Ovary (tissue), 7 donors: ENCODE measurements at regions not wholly inside any gene's neighbourhood (a gene's known extent, or its start where the extent isn't known, plus 50 kb on each side); places are given as distances from the start of the nearest gene placed in this dataset.

Source experiments
- DNase-seq, 5 donors: peaks; one replicate each; pipeline ENCODE4 v3.0.0-alpha.2; 2019 to 2020
- H3K27ac ChIP-seq, 2 donors: fragments of 200-600 bp; one replicate each; pipeline versions ENCODE4 v1.5.1 to v1.8.0; 2019 to 2022
- H3K27me3 ChIP-seq: fragments of 200-600 bp; one replicate; pipeline ENCODE4 v1.8.0; 2022
- H3K36me3 ChIP-seq: fragments of 200-600 bp; sonication (generic); one replicate; pipeline ENCODE4 v1.5.1; 2019
- H3K4me1 ChIP-seq: one replicate; pipeline ENCODE4 v1.8.1; 2013; ENCODE audit warnings: mild to moderate bottlenecking, moderate library complexity; ENCODE audit not compliant: insufficient read depth
- H3K4me3 ChIP-seq: fragments of 200-600 bp; sonication (generic); one replicate; pipeline ENCODE4 v1.5.1; 2017
- H3K9me3 ChIP-seq, 2 donors: fragments of 200-600 bp in 1 of 2; sonication (generic) in 1 of 2; one replicate each; pipeline versions ENCODE4 v1.5.1 to v1.8.1; 2013 to 2019; ENCODE audit warnings: mild to moderate bottlenecking in 1 of 2, moderate library complexity in 1 of 2
- CTCF ChIP-seq, 3 donors: fragments of 450-650 bp in 2 of 3; fragments of 200-600 bp in 1 of 3; IDR thresholded peaks; one replicate each; pipeline versions ENCODE4 v1.5.1 to v1.8.0; 2016 to 2022; ENCODE audit warnings: antibody characterized with exemption in 3 of 3, mild to moderate bottlenecking in 1 of 3
- EP300 ChIP-seq: sonication (generic); formaldehyde crosslinking; IDR thresholded peaks from one replicate; pipeline ENCODE4 v1.6.1; 2017; ENCODE audit warnings: antibody characterized with exemption
- POLR2A ChIP-seq: fragments of 450-650 bp; IDR thresholded peaks from one replicate; pipeline ENCODE4 v1.6.1; 2017; ENCODE audit warnings: antibody characterized with exemption, mild to moderate bottlenecking, moderate library complexity
- whole genome bisulfite sequencing, 3 donors: extraction: QIAGEN DNeasy Blood & Tissue Kit in 1 of 3; methylation state at CpG; one replicate each; pipeline versions ENCODE4 v1.1.5 to v1.1.7; 2013 to 2017; 5-methylcytosine and 5-hydroxymethylcytosine counted together
- intact Hi-C, 4 donors: fragments of 100-400 bp; cut with DNase I; formaldehyde crosslinking; loops; one replicate each; pipeline versions ENCODE4 v1.11.0 to v1.15.1; 2022 to 2023
- donor health status: DM: no; HTN: no; CAD: no; lungs with moderate emphysema.
- donor health status: DM: no; HTN: no; CAD: no.
- donor health status: Bipolar disorder and iron deficiency.
- donor health status: DM: no; HTN: no; CAD: no.
- donor health status: DM: yes; HTN: yes; CAD: no.

GRCh38 chr4:136342666-136343065 lies 1189.6 kb downstream of the PCDH18 start:
- Histone ChIP-seq H3K4me3 (no peak overlapping the region), H3K27me3 (no peaks in the 10 kb centered on the region), H3K9me3 (no peaks in the 10 kb centered on the region), H3K27ac (no peak overlapping the region), H3K36me3 (no peaks in the 10 kb centered on the region), H3K4me1 (no peaks in the 10 kb centered on the region)
- no peak for TF ChIP-seq CTCF (IDR thresholded peaks at IDR 0.05)
- WGBS, 3 donors = 28 to 57% (median 32%) methylated on average over 3 of the region's 3 CpGs
- no peak for DNase-seq
- intact Hi-C loops = no loop called here

- TF ChIP-seq EP300 = no peak
- TF ChIP-seq CTCF (IDR thresholded peaks at IDR 0.05) = no peak
- TF ChIP-seq POLR2A = no peak
- 79 to 88% (median 86%) methylated on average over 3 to 4 of the region's 4 CpGs for WGBS, 3 donors
- H3K4me3 ChIP-seq = no peak overlapping the region
- no peaks in the 10 kb centered on the region for H3K27me3 ChIP-seq
- no peaks in the 10 kb centered on the region for H3K9me3 ChIP-seq
- H3K36me3 ChIP-seq = no peaks in the 10 kb centered on the region
- no peak overlapping the region for H3K27ac ChIP-seq
- no peaks in the 10 kb centered on the region for H3K4me1 ChIP-seq
- intact Hi-C loops = no loop called here
- DNase-seq = no peak
Measured at GRCh38 chr4:136337216-136337615, 1195.1 kb downstream of the PCDH18 start.

- no peaks in the 10 kb centered on the region for H3K9me3 ChIP-seq
- H3K36me3 ChIP-seq = no peaks in the 10 kb centered on the region
- H3K27me3 ChIP-seq = no peaks in the 10 kb centered on the region
- DNase-seq = no peak
- 93 to 97% (median 97%) methylated on average over 4 of the region's 4 CpGs for WGBS, 3 donors
- H3K4me3 ChIP-seq = no peak overlapping the region
- intact Hi-C loops = no loop called here
- TF ChIP-seq POLR2A = no peak
- TF ChIP-seq CTCF (IDR thresholded peaks at IDR 0.05) = no peak
- TF ChIP-seq EP300 = no peak
- no peak overlapping the region for H3K27ac ChIP-seq
- no peaks in the 10 kb centered on the region for H3K4me1 ChIP-seq
Measured at GRCh38 chr4:136336479-136336878, 1195.8 kb downstream of the PCDH18 start.

- TF ChIP-seq POLR2A (no peak), EP300 (no peak), CTCF (IDR thresholded peaks at IDR 0.05) (no peak)
- no peak for DNase-seq
- no peaks in the 10 kb centered on the region for H3K27me3 ChIP-seq
- no peak overlapping the region for H3K4me3 ChIP-seq
- intact Hi-C loops = no loop called here
- no peaks in the 10 kb centered on the region for H3K4me1 ChIP-seq
- H3K27ac ChIP-seq = no peak overlapping the region
- no peaks in the 10 kb centered on the region for H3K9me3 ChIP-seq
- 82 to 94% (median 85%) methylated on average over 3 of the region's 3 CpGs for WGBS, 3 donors
- no peaks in the 10 kb centered on the region for H3K36me3 ChIP-seq
Measured at GRCh38 chr4:136329042-136329662, 1203.1 kb downstream of the PCDH18 start.
